ENCODE measurements at regions not wholly inside any gene's neighbourhood (a gene's known extent, or its start where the extent isn't known, plus 50 kb on each side); places are given as distances from the start of the nearest gene placed in this dataset.

- no peak for TF ChIP-seq CTCF (IDR thresholded peaks at IDR 0.05; ENCODE audit: insufficient read depth, low read depth, low read length)
- ChIA-PET POLR2A (no interaction called here), CTCF (no interaction called here)
- no peak for DNase-seq (ENCODE audit: low read depth)
- H3K27me3 ChIP-seq (ENCODE audit: control insufficient read depth, insufficient read depth, low read length), result no peaks in the 10 kb centered on the region
- no peaks in the 10 kb centered on the region for H3K36me3 ChIP-seq (ENCODE audit: control insufficient read depth, insufficient read depth, low read length)
- H3K4me3 ChIP-seq (ENCODE audit: low read depth, low read length), result no peak overlapping the region
These were observed 290.0 kb upstream of the SALL3 start for GRCh38 chr18:78689606-78690005.

GRCh38 chr18:78692105-78692504, 287.5 kb upstream of the SALL3 start:
- no peak for TF ChIP-seq CTCF (IDR thresholded peaks at IDR 0.05; ENCODE audit: insufficient read depth, low read depth, low read length)
- no peaks in the 10 kb centered on the region for H3K27me3 ChIP-seq (ENCODE audit: control insufficient read depth, insufficient read depth, low read length)
- no peak overlapping the region for H3K4me3 ChIP-seq (ENCODE audit: low read depth, low read length)
- CTCF ChIA-PET, result no interaction called here
- POLR2A ChIA-PET, result no interaction called here
- no peak for DNase-seq (ENCODE audit: low read depth)
- H3K36me3 ChIP-seq (ENCODE audit: control insufficient read depth, insufficient read depth, low read length), result no peaks in the 10 kb centered on the region

GRCh38 chr18:78693429-78693828, 286.2 kb upstream of the SALL3 start:
- POLR2A ChIA-PET, result no interaction called here
- DNase-seq (ENCODE audit: low read depth), result no peak
- H3K4me3 ChIP-seq (ENCODE audit: low read depth, low read length), result no peak overlapping the region
- TF ChIP-seq CTCF (IDR thresholded peaks at IDR 0.05; ENCODE audit: insufficient read depth, low read depth, low read length), result no peak
- H3K27me3 ChIP-seq (ENCODE audit: control insufficient read depth, insufficient read depth, low read length), result no peaks in the 10 kb centered on the region
- H3K36me3 ChIP-seq (ENCODE audit: control insufficient read depth, insufficient read depth, low read length), result no peaks in the 10 kb centered on the region
- CTCF ChIA-PET, result no interaction called here

- CTCF ChIA-PET, result interaction anchor here (0.7 kb wide), 1 partner anchor 8 kb away, joined by 3 read pairs; no protein-coding TSS in a partner anchor
These were observed 282.8 kb upstream of the SALL3 start for GRCh38 chr18:78696698-78697435.

GRCh38 chr18:78697446-78697845, 282.2 kb upstream of the SALL3 start:
- CTCF ChIA-PET, result no interaction called here
- no peak for DNase-seq (ENCODE audit: low read depth)
- Histone ChIP-seq H3K4me3 (ENCODE audit: low read depth, low read length) (no peak overlapping the region), H3K36me3 (ENCODE audit: control insufficient read depth, insufficient read depth, low read length) (no peaks in the 10 kb centered on the region), H3K27me3 (ENCODE audit: control insufficient read depth, insufficient read depth, low read length) (no peaks in the 10 kb centered on the region)
- no peak for TF ChIP-seq CTCF (IDR thresholded peaks at IDR 0.05; ENCODE audit: insufficient read depth, low read depth, low read length)
- POLR2A ChIA-PET, result no interaction called here

More at GRCh38 chr18:78696698-78697435, 282.8 kb upstream of the SALL3 start:
- DNase-seq (ENCODE audit: low read depth), result no peak
- no peaks in the 10 kb centered on the region for H3K27me3 ChIP-seq (ENCODE audit: control insufficient read depth, insufficient read depth, low read length)
- H3K4me3 ChIP-seq (ENCODE audit: low read depth, low read length), result no peak overlapping the region
- no peak for TF ChIP-seq CTCF (IDR thresholded peaks at IDR 0.05; ENCODE audit: insufficient read depth, low read depth, low read length)
- POLR2A ChIA-PET, result no interaction called here
- no peaks in the 10 kb centered on the region for H3K36me3 ChIP-seq (ENCODE audit: control insufficient read depth, insufficient read depth, low read length)
